HG02981 (cell line): ENCODE measurements at regions not wholly inside any gene's neighbourhood (a gene's known extent, or its start where the extent isn't known, plus 50 kb on each side); places are given as distances from the start of the nearest gene placed in this dataset.

Experiments
- ATAC-seq: cut with Tn5 transposase; IDR thresholded peaks from one replicate; pipeline ENCODE4 v1.9.1; 2021; ENCODE audit warnings: mild to moderate bottlenecking, moderate library complexity; ENCODE audit not compliant: unreplicated experiment

DNA sequence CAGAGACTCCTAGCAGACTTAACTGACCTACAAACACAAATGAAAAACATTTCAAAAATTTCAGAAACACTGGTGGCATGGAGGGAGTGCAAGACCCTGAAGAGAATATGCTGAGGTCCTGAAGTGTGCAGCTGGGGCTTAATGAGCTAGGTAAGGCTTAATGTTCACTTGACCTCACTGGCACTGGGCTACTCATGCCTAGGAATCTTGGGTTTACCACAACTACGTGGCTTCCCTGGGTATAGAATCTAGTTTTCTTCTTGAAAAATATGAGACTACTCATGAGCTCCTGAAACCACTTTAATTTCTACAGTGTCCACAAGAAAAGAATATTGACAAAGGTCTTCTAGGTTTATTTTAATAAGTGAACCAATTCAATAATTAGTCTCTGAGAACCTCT lies 139.8 kb downstream of the HNMT start:
- no peak for ATAC-seq

DNA sequence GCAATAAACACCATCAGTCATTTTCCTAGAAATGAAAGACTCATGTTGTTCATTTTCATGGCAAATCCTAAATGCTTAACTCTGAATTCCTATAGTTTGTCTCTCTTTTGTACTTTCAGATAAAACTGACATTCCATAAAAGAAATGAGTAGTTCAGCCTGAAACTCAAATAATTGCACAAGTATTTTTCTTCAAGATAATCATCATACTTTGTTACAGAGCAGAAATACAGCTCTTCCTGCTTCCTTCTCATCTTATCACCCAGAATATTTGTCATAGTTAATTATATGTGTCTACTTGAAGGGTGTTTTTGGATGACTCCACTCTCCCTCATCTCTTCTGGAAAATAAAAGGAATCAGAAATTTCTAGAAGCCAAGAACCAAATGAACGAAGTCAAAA lies 141.1 kb downstream of the HNMT start:
- no peak for ATAC-seq

- ATAC-seq: no peak
Measured at GRCh38 chr2:138106606-138107005, 142.3 kb downstream of the HNMT start.

DNA sequence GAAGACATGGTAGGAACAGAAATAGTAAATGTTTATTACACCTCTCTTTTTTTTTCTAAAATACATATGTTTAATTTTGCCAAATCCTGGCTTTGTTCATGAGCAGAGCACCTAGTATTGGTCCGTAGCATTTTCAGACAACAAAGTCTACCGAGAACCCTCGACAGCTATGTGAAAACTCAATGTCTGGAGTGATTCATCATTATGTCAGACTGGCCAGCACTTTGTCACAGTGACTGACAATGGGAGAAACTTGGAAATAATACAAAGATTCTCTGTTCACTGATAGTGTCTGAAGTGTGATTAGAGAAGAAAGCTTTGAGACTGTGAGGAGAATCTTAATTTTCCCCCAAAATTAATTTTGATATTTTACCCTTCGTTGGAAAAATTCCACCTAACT lies 143.0 kb downstream of the HNMT start:
- ATAC-seq: no peak

GRCh38 chr2:138110453-138111083 lies 146.3 kb downstream of the HNMT start:
- no peak for ATAC-seq

DNA sequence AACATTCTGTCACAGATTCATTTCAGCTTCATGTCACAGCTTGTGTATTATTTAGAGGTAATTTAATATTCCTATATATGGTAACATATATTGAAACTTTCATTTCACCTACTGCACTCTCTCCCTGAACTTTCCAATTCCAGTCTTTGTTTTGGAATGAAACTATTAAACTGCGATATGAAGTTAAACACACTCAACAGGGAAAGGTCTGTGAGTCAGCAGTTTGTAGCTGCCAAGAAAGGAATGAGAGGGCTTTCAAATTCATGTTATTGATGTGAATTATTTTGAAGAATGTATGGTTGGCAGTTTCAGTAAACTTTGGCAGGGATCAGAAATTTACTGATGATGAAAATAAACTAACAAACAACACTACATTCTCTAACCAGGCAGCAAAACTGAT lies 148.3 kb downstream of the HNMT start:
- ATAC-seq: no peak

GRCh38 chr2:138113871-138114525 lies 149.7 kb downstream of the HNMT start:
- ATAC-seq: no peak

DNA sequence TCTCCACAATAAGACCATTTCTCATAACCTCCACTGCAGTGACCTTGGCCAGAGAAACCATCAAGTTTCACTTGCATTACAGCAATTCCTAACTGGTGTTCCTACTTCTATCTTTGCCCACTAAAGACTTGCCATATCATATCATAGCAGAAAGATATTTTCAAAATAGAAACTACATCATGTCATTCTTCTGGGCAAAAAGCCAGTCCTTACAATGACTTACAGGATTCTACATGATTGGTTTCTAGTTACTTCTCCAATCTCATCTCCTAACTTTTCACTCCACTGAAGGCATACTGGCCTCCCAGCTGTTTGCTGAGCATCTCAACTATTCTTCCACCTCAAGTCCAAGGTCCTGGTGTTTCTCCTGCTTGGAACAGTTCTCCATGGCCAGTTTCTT lies 151.4 kb downstream of the HNMT start:
- ATAC-seq: no peak

- ATAC-seq: no peak
Measured at GRCh38 chr2:138116456-138116855, 152.2 kb downstream of the HNMT start.

- ATAC-seq: no peak
Measured at GRCh38 chr2:138121666-138122661, 157.7 kb downstream of the HNMT start.

GRCh38 chr2:138122891-138123290 lies 158.6 kb downstream of the HNMT start:
- ATAC-seq: no peak

DNA sequence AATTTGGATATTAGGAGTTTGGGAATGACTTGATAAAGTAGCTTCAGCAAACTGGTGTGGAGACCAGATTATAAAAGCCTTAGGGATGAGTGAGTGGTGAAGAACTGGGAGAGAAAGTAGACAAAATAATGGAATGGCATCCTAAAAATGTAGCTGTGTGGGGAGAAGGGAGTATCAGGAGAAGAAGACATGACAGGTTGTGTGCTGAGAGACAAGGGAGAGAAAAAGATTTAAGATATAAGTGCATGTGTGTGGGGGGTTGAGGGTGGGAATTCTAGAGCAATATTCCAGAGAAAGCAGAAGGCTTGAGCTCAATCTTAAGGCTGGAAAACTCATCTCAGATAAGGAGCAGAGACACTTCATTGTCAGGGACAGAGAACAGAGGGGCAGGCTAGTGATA lies 159.5 kb downstream of the HNMT start:
- ATAC-seq: no peak

DNA sequence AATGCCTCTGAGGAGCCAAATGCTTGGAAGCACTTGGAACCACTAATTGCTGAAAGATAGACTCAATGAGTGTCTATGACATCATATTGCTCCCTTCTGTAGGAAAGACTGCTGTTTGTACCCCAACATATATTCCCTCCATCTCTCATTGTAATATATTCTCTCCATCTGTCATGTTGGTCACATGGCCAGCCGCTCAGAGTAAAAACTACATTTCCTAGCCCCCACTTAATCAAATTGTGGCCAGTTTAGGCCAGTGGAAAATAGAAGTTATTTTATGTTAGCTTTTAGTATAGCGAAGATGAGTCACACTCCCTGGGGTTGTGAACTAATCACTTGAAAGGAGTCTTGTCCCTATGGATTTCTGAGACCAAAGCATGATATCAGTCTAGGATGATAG lies 160.2 kb downstream of the HNMT start:
- no peak for ATAC-seq

- no peak for ATAC-seq
Measured at GRCh38 chr2:138125306-138126288, 161.3 kb downstream of the HNMT start.

- ATAC-seq: no peak
Measured at GRCh38 chr2:138132108-138132507, 167.8 kb downstream of the HNMT start.

DNA sequence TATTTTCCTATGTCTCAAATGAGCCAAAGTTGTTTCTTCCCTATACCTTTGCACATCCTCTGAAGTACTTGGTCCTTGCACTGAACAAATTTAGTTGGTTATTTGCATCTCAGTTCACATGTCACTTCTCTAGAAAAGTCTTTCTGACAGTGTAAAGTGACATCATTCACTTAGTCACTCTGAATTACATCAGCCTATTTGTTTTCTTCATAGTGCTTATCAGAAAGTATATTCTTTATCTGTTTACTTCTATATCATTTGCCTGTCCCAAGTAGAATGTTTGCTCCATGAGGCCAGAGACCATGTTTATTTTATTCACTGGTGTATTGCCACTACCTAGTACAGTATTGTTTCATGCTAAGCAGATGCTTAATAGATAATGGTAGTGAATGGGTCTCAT lies 173.7 kb downstream of the HNMT start:
- ATAC-seq: no peak

DNA sequence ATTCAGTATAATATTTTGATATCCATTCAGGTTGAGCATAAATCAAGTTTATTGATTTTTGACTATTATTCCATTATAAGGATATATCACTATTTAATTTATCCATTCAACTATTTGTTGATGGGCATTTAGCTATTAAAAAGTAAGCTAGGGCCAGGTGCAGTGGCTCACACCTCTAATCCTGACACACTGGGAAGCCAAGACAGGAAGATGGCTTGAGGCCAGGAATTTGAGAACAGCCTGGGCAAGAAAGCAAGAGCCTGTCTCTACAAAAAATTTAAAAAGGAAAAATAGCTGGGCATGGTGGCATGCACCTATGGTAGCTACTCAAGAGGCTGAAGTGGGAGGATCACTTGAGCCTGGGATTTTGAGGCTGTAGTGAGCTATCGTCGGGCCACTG lies 183.5 kb downstream of the HNMT start:
- no peak for ATAC-seq

GRCh38 chr2:138155304-138155703 lies 191.0 kb downstream of the HNMT start:
- peak; percentile 49 for ATAC-seq

DNA sequence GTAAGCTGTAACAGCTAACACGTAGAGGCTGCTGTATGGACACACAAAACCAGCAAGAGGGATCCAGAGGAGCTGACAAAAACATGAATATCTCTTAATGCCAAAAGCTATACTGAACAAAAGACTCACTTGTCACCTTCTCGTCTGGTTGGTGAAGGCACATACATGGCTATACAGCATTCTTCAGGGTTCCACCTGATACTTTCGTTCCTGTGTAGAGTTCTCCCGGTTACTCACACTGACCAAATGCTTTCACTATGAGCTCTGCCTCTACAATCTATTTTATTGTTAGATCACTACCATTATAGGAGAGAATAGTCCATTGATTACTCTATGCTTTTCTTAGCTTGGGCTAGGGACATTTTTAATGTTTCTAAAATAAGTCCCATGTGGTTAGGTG lies 193.1 kb downstream of the HNMT start:
- ATAC-seq: no peak

DNA sequence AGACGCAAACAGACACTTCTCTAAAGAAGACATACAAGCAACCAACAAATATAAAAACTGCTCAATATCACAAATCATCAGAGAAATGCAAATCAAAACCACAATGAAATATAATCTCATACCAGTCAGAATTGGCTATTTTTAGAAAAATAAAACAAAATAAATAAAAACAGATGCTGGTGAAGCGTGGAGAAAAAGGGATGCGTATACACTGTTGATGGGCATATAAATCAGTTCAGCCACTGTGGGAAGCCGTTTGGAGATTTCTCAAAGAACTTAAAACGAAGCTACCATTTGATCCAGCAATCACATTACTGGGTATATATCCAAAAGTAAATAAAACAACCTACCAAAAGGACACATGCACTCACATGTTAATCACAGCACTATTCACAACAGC lies 206.2 kb downstream of the HNMT start:
- no peak for ATAC-seq

DNA sequence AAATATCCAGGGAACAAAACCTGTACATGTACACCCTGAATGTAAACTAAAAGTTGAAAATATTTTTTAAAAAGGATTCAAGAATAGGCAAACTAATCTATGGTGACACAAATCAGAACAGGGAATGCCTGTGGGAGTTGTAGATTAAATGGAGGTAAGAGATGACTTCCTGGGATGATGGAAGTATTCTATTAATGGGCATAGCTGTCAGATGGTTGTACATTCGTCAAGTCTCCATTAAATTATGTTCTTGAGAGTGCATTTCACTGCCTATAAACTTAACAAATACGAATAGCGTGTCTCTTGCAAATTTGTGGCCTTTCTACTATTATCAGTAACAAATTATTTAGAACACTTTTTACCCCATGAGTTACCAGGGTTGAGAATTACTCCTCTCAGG lies 207.0 kb downstream of the HNMT start:
- ATAC-seq: no peak
